ENCODE measurements at regions not wholly inside any gene's neighbourhood (a gene's known extent, or its start where the extent isn't known, plus 50 kb on each side); places are given as distances from the start of the nearest gene placed in this dataset.

DNA sequence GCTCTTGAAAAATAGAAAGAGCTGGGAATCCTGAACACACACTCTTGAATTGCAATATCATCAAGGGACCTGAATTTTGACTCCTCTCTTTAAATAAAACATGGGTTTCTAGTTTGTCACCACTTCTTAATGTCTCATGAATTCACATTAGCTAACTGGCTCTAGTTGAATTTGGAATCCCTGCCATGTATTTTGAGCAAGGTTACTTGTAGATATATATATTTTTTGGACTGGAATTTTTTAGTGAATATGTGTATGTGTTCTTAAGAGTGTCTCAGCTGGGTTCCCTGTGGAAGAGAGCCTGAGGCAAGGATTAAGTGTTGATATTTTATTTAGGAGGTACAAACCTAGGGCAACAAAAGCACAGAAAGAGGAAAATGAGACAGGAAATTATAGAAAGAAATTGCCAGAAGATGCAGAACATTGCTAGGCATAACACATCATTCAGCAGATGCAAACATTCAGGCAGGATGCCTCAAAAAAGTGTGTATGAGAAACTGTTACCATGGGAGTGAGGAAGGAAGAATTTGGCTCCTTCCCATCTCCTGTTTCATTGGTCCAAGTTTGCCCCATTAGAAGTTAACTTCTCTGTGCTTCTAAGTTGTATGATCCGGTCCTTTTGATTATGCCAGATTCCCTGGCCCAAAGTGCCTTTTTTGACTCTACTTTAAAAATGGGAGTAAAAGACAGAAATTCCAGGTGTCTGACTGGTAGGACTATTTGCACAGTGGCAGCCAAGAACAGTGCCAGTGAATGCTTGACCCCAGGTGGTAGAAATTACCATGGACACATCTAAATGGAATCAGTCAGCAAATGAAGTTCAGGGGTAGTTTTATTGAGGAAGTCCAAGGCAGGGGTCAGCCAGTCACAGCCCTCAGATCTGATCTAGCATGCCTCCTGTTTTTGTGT, 253.7 kb upstream of the TGFBR2 start:
- H3K36me3 ChIP-seq: no peaks in the 10 kb centered on the region
- no peak for DNase-seq (ENCODE audit: low read depth in 1 of 2, low spot score in 1 of 2)
- no peaks in the 10 kb centered on the region for H3K27me3 ChIP-seq
- H3K27ac ChIP-seq: no peak overlapping the region
- H3K4me3 ChIP-seq: no peak overlapping the region
- H3K4me1 ChIP-seq (ENCODE audit: low read depth): peaks cover 18% of the 10 kb centered on the region
- no peak for TF ChIP-seq CTCF (IDR thresholded peaks at IDR 0.05; ENCODE audit: low read depth, low read length)
- H3K9me3 ChIP-seq (ENCODE audit: low read depth): no peaks in the 10 kb centered on the region

DNA sequence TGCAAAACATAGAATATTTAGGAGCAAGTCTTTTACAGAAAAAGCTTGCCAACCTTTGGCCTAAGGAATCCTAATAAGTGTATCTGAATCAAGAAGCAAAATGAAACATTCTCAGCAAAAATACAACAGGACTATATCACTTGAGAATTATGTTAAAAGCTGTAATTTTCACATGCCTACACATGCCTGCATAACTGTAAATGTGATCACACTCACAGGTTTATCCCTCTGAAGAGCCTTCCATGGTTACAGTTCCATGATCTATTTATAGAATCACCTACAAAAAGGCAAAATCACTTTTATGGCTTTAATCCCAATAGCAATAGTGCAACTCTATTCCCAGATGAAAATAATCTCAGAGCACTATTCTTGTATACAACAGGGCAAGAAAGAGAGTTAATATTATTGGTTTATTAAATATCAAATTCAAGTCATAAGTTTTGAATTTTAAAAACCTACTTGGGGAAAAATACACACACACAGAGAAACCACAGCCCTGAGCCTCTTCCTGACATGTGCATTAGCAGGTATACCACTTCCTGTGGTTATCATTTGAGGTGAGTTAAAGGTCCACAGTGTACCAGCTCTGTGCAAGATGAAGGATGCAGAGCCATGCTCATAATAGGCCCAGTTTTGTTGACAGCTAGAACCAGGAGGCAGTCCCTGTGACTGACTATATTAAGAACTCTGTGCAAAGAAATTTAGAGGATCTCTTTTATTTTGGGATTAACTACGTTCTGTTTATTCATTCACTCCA, 252.5 kb upstream of the TGFBR2 start:
- H3K9me3 ChIP-seq (ENCODE audit: low read depth): no peaks in the 10 kb centered on the region
- no peaks in the 10 kb centered on the region for H3K36me3 ChIP-seq
- H3K4me3 ChIP-seq: no peak overlapping the region
- peak overlapping the region; percentile 49 for H3K27ac ChIP-seq
- no peaks in the 10 kb centered on the region for H3K27me3 ChIP-seq
- no peak for TF ChIP-seq CTCF (IDR thresholded peaks at IDR 0.05; ENCODE audit: low read depth, low read length)
- peaks cover 15% of the 10 kb centered on the region for H3K4me1 ChIP-seq (ENCODE audit: low read depth)
- DNase-seq (ENCODE audit: low read depth in 1 of 2, low spot score in 1 of 2): no peak

DNA sequence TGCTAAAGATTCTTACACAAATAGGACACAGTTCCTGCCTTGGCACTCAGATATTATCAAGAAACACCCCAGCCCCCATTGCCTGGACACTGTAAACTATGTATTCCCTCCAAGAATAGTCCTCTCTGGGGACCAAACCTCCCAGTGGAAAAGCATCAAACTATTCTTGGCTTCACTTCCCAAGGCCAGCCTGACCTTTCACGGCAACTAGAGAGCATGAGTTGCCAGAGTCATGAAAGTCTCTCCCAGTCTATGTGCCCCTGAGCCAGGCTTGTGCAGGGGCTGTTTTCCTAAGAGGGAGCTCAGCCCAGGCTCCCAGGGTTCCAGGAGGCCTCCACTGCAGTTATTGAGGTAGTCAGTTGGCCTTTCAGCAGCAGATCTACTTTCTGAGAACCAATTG, 251.9 kb upstream of the TGFBR2 start:
- H3K27ac ChIP-seq: peak overlapping the region; percentile 49
- no peak for TF ChIP-seq CTCF (IDR thresholded peaks at IDR 0.05; ENCODE audit: low read depth, low read length)
- H3K9me3 ChIP-seq (ENCODE audit: low read depth): no peaks in the 10 kb centered on the region
- peak in 1 of 2 donors; percentile 38 for DNase-seq (ENCODE audit: low read depth in 1 of 2, low spot score in 1 of 2)
- no peaks in the 10 kb centered on the region for H3K27me3 ChIP-seq
- no peak overlapping the region for H3K4me3 ChIP-seq
- no peaks in the 10 kb centered on the region for H3K36me3 ChIP-seq
- peaks cover 15% of the 10 kb centered on the region for H3K4me1 ChIP-seq (ENCODE audit: low read depth)

- Histone ChIP-seq H3K9me3 (ENCODE audit: low read depth) (no peaks in the 10 kb centered on the region), H3K27ac (peak overlapping the region; percentile 49), H3K36me3 (no peaks in the 10 kb centered on the region), H3K27me3 (no peaks in the 10 kb centered on the region), H3K4me3 (no peak overlapping the region), H3K4me1 (ENCODE audit: low read depth) (peaks cover 11% of the 10 kb centered on the region)
- no peak for DNase-seq (ENCODE audit: low read depth in 1 of 2, low spot score in 1 of 2)
- no peak for TF ChIP-seq CTCF (IDR thresholded peaks at IDR 0.05; ENCODE audit: low read depth, low read length)
Observed at GRCh38 chr3:30354972-30355371, 251.4 kb upstream of the TGFBR2 start.

- H3K9me3 ChIP-seq (ENCODE audit: low read depth): no peaks in the 10 kb centered on the region
- no peak overlapping the region for H3K27ac ChIP-seq
- TF ChIP-seq CTCF (IDR thresholded peaks at IDR 0.05; ENCODE audit: low read depth, low read length): no peak
- peaks cover 11% of the 10 kb centered on the region for H3K4me1 ChIP-seq (ENCODE audit: low read depth)
- no peak overlapping the region for H3K4me3 ChIP-seq
- no peak for DNase-seq (ENCODE audit: low read depth in 1 of 2, low spot score in 1 of 2)
- H3K36me3 ChIP-seq: no peaks in the 10 kb centered on the region
- no peaks in the 10 kb centered on the region for H3K27me3 ChIP-seq
Observed at GRCh38 chr3:30355622-30356021, 250.8 kb upstream of the TGFBR2 start.

Measured in cardiac muscle cell (in vitro differentiated cells and primary cell).